ENCODE measurements at regions not wholly inside any gene's neighbourhood (a gene's known extent, or its start where the extent isn't known, plus 50 kb on each side); places are given as distances from the start of the nearest gene placed in this dataset.
"Not testable (repeated sequence)": the region's sequence is repeated elsewhere in the genome, so short reads cannot be mapped to it uniquely, and the experiment has no call there.

DNA sequence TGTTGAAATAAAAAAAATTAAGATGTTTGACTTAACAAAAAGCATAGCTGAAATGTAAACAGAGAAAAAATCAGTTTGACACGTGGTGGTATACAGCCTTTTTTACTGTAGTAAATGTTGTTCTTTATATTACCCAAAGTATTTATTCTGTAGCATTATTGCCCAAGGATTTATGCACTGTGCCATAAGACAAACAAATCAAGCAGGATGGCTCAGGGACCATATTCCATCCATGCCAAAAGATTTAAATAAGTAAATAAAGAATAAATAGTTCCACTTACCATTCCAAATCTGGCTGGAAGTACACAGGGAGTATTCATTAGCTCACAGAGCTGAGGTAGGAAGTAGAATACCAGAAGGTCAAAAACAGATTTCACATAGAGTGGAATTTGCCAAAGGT, 666.7 kb upstream of the CADM2 start:
- Histone ChIP-seq H3K27ac (no peak overlapping the region), H3K9me3 (no peaks in the 10 kb centered on the region), H3K4me1 (no peaks in the 10 kb centered on the region), H3K36me3 (no peaks in the 10 kb centered on the region), H3K4me3 (no peak overlapping the region), H3K27me3 (no peaks in the 10 kb centered on the region)
- TF ChIP-seq CTCF (IDR thresholded peaks at IDR 0.05) = no peak
- no peak for DNase-seq (ENCODE audit: low spot score)

DNA sequence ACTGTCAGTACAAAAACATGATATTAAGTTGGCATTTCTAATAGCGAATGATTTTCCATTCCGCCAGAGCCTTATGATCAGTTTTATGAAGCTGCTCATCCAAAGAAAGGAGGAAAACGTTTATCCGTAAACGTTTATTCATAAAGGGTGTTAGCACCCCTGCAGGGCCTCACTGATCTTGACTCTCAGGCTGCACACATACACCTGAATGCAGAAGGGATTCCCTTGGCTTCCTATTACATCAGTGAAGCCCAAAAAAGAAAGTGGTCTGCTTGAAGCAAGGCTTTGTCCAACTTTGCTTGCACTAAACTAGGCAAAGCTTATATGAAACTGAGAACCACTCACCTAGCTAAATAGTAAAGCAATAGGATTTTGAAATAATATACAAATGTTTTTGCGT, 659.5 kb upstream of the CADM2 start:
- no peaks in the 10 kb centered on the region for H3K36me3 ChIP-seq
- H3K4me3 ChIP-seq = no peak overlapping the region
- no peak for DNase-seq (ENCODE audit: low spot score)
- H3K9me3 ChIP-seq = no peaks in the 10 kb centered on the region
- H3K27ac ChIP-seq = no peak overlapping the region
- H3K27me3 ChIP-seq = no peaks in the 10 kb centered on the region
- no peak for TF ChIP-seq CTCF (IDR thresholded peaks at IDR 0.05)
- H3K4me1 ChIP-seq = no peaks in the 10 kb centered on the region

- no peaks in the 10 kb centered on the region for H3K9me3 ChIP-seq
- no peaks in the 10 kb centered on the region for H3K27me3 ChIP-seq
- no peak overlapping the region for H3K27ac ChIP-seq
- no peaks in the 10 kb centered on the region for H3K4me1 ChIP-seq
- no peak overlapping the region for H3K4me3 ChIP-seq
- no peaks in the 10 kb centered on the region for H3K36me3 ChIP-seq
- no peak for TF ChIP-seq CTCF (IDR thresholded peaks at IDR 0.05)
- no peak for DNase-seq (ENCODE audit: low spot score)
Measured at GRCh38 chr3:84304214-84304613, 654.6 kb upstream of the CADM2 start.

DNA sequence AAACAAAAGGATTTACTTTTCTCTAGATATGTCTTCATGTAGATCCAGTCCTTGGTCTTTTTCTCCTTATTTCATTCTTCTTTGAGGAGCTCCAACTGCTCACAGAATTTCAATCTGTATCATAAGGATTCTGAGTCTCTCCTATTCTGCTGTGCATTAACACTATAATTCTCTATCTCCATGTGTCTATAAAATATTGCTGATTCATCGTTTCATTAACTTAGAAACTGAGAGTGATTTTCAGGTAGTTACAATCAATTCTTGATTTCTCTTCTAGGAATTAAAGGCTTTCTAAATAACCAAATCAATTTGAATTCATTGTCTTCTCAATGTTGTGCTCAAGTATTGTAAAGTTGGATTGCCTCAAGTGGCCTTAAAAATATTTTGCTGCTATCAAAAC, 651.5 kb upstream of the CADM2 start:
- H3K27me3 ChIP-seq = no peaks in the 10 kb centered on the region
- H3K27ac ChIP-seq = no peak overlapping the region
- H3K4me1 ChIP-seq = no peaks in the 10 kb centered on the region
- no peak for DNase-seq (ENCODE audit: low spot score)
- H3K9me3 ChIP-seq = no peaks in the 10 kb centered on the region
- H3K4me3 ChIP-seq = no peak overlapping the region
- no peaks in the 10 kb centered on the region for H3K36me3 ChIP-seq
- no peak for TF ChIP-seq CTCF (IDR thresholded peaks at IDR 0.05)

- no peak for TF ChIP-seq CTCF (IDR thresholded peaks at IDR 0.05)
- Histone ChIP-seq H3K9me3 (no peaks in the 10 kb centered on the region), H3K4me3 (no peak overlapping the region), H3K27ac (no peak overlapping the region), H3K36me3 (no peaks in the 10 kb centered on the region), H3K27me3 (no peaks in the 10 kb centered on the region), H3K4me1 (no peaks in the 10 kb centered on the region)
- no peak for DNase-seq (ENCODE audit: low spot score)
Measured at GRCh38 chr3:84308379-84308778, 650.4 kb upstream of the CADM2 start.

DNA sequence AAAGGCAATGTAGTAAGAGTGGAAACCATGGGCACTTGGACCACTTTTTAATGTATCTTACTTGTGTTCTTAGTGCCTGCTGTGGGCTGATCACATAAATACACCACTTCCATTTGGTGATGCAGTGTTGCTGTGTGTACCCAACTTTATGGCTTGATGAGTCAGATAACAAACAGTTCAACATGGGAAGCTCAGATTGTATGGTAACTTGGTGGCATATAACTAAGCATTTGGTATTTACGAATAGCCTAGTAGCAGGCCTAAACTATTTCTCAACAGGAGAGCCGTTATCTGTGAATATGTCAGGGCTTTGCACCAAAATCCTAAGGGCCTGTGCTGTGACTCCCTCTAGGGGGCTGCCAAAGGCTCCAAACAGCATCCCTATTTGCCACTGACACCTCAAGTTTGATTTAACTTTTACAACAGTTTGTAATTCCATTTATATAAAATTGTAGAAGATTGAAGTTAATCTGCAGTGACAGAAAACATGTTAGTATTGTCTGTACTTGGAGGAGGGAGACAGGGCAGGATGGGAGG, 640.4 kb upstream of the CADM2 start:
- TF ChIP-seq CTCF (IDR thresholded peaks at IDR 0.05) = no peak
- no peak overlapping the region for H3K4me3 ChIP-seq
- H3K4me1 ChIP-seq = no peaks in the 10 kb centered on the region
- no peaks in the 10 kb centered on the region for H3K9me3 ChIP-seq
- H3K27me3 ChIP-seq = no peaks in the 10 kb centered on the region
- DNase-seq (ENCODE audit: low spot score) = no peak
- no peaks in the 10 kb centered on the region for H3K36me3 ChIP-seq
- H3K27ac ChIP-seq = no peak overlapping the region

DNA sequence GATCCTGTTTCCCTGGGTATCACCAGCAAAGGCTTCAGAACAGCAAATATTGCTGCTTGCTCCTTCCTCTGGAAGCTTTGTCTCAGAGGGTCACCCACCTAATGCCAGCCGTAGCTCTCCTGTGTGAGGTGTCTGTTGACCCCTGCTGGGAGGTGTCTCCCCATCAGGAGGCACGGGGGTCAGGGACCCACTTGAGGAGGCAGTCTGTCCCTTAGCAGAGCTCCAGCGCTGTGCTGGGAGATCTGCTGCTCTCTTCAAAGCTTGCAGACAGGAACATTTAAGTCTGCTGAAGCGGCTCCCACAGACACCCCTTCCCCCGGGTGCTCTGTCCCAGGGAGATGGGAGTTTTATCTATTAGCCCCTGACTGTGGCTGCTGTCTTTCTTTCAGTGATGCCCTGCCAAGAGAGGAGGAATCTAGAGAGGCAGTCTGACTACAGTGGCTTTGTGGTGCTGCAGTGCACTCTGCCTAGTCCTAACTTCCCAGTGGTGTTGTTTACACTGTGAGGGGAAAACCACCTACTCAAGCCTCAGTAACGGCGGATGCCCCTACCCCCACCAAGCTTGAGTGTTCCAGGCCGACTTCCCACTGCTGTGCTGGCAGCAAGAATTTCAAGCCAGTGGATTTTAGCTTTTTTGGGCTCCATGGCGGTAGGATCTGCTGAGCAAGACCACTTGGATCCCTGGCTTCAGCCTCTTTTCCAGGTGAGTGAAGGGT, 593.1 kb upstream of the CADM2 start:
- H3K36me3 ChIP-seq; H3K27me3 ChIP-seq; DNase-seq (ENCODE audit: low spot score); H3K4me1 ChIP-seq; H3K27ac ChIP-seq; H3K4me3 ChIP-seq; H3K9me3 ChIP-seq: not testable (repeated sequence)
